GM23248 (cell line): ENCODE measurements at regions not wholly inside any gene's neighbourhood (a gene's known extent, or its start where the extent isn't known, plus 50 kb on each side); places are given as distances from the start of the nearest gene placed in this dataset.

Source experiments
- EZH2 ChIP-seq: fragments of 200-600 bp; sonication (generic); IDR thresholded peaks from 2 replicates; pipeline ENCODE4 v1.6.1; 2018; ENCODE audit warnings: antibody characterized with exemption, mild to moderate bottlenecking; ENCODE audit not compliant: insufficient read depth, poor library complexity, severe bottlenecking
- EZH2phosphoT487 ChIP-seq: fragments of 200-600 bp; sonication (generic); IDR thresholded peaks from 2 replicates; pipeline ENCODE4 v1.6.1; 2018; ENCODE audit warnings: antibody characterized with exemption, moderate library complexity, mild to moderate bottlenecking, low read depth; ENCODE audit not compliant: insufficient read depth

DNA sequence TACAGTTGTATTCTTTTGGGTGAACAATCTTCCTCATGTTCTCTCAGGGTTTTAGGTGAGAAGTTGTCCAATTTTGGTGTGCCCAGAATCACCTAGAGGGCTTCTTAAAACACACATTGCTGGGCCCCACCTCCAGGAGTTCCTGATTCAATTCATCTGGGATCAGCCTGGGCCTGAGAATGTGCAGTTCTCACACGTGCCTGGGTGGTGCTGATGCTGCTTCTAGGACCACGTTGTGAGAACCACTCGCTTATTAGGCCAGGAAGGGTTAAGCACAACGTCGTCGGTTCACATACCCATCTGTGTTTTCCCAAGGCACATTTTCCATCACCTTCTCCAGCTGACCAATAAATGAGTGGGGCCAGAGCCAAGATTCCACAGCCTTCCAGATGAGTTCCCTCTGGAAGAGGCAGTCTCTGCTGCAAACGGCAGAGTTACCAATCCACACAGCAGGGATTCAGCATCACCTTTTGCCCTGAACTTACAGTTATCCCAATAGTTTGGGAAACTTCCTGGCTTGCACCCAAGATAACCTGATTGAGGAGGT, 277.7 kb upstream of the HNRNPA3 start:
- no peak for TF ChIP-seq EZH2phosphoT487
- TF ChIP-seq EZH2: no peak
